ENCODE measurements at regions not wholly inside any gene's neighbourhood (a gene's known extent, or its start where the extent isn't known, plus 50 kb on each side); places are given as distances from the start of the nearest gene placed in this dataset.

- TF ChIP-seq EP300 (conservative IDR thresholded peaks at IDR 0.05; ENCODE audit: poor library complexity, severe bottlenecking) (no peak), REST (IDR thresholded peaks at IDR 0.05; ENCODE audit: borderline replicate concordance) (no peak), RAD21 (conservative IDR thresholded peaks at IDR 0.05) (no peak), EZH2 (IDR thresholded peaks at IDR 0.05; ENCODE audit: borderline replicate concordance, insufficient read depth, low read length, poor library complexity, severe bottlenecking) (no peak), MXI1 (conservative IDR thresholded peaks at IDR 0.05; ENCODE audit: poor library complexity, severe bottlenecking) (no peak), CTCF (IDR thresholded peaks at IDR 0.05; ENCODE audit: poor library complexity, severe bottlenecking) (no peak), POLR2AphosphoS5 (IDR thresholded peaks at IDR 0.05) (no peak), SMC3 (conservative IDR thresholded peaks at IDR 0.05; ENCODE audit: poor library complexity) (no peak), TAF1 (IDR thresholded peaks at IDR 0.05; ENCODE audit: low read depth) (no peak)
- Histone ChIP-seq H3K4me2 (ENCODE audit: low read length) (no peak overlapping the region), H3K27me3 (ENCODE audit: insufficient read depth, low read depth, low read length) (no peaks in the 10 kb centered on the region), H3K27ac (ENCODE audit: low read length) (no peak overlapping the region), H2AFZ (ENCODE audit: low read depth, low read length) (no peak overlapping the region), H3K9me2 (ENCODE audit: insufficient read depth, low read length) (no peaks in the 10 kb centered on the region), H3K9me3 (ENCODE audit: low read length) (no peaks in the 10 kb centered on the region), H3K79me2 (replicated peaks; ENCODE audit: insufficient read depth, low read length) (no peaks in the 10 kb centered on the region), H3F3A (ENCODE audit: insufficient read depth, low read length, poor library complexity, severe bottlenecking) (no peaks in the 10 kb centered on the region), H3K9ac (ENCODE audit: low read length) (no peak overlapping the region), H3K36me3 (ENCODE audit: insufficient read depth, low read length) (no peaks in the 10 kb centered on the region), H3K4me3 (ENCODE audit: low read length) (no peak overlapping the region), H4K20me1 (ENCODE audit: insufficient read depth) (no peaks in the 10 kb centered on the region)
Observed at GRCh38 chr7:41459623-41460261, 243.1 kb downstream of the INHBA start.

- Histone ChIP-seq H4K20me1 (ENCODE audit: insufficient read depth) (no peaks in the 10 kb centered on the region), H3K9ac (ENCODE audit: low read length) (no peak overlapping the region), H3K4me3 (ENCODE audit: low read length) (no peak overlapping the region), H2AFZ (ENCODE audit: low read depth, low read length) (no peak overlapping the region), H3K4me2 (ENCODE audit: low read length) (no peak overlapping the region), H3K79me2 (replicated peaks; ENCODE audit: insufficient read depth, low read length) (no peaks in the 10 kb centered on the region), H3K9me2 (ENCODE audit: insufficient read depth, low read length) (no peaks in the 10 kb centered on the region), H3K9me3 (ENCODE audit: low read length) (no peaks in the 10 kb centered on the region), H3K27ac (ENCODE audit: low read length) (no peak overlapping the region), H3K27me3 (ENCODE audit: insufficient read depth, low read depth, low read length) (no peaks in the 10 kb centered on the region), H3F3A (ENCODE audit: insufficient read depth, low read length, poor library complexity, severe bottlenecking) (no peaks in the 10 kb centered on the region), H3K36me3 (ENCODE audit: insufficient read depth, low read length) (no peaks in the 10 kb centered on the region)
- TF ChIP-seq CTCF (IDR thresholded peaks at IDR 0.05; ENCODE audit: poor library complexity, severe bottlenecking) (no peak), SMC3 (conservative IDR thresholded peaks at IDR 0.05; ENCODE audit: poor library complexity) (no peak), EP300 (conservative IDR thresholded peaks at IDR 0.05; ENCODE audit: poor library complexity, severe bottlenecking) (no peak), EZH2 (IDR thresholded peaks at IDR 0.05; ENCODE audit: borderline replicate concordance, insufficient read depth, low read length, poor library complexity, severe bottlenecking) (no peak), REST (IDR thresholded peaks at IDR 0.05; ENCODE audit: borderline replicate concordance) (no peak), TAF1 (IDR thresholded peaks at IDR 0.05; ENCODE audit: low read depth) (no peak), RAD21 (conservative IDR thresholded peaks at IDR 0.05) (no peak), MXI1 (conservative IDR thresholded peaks at IDR 0.05; ENCODE audit: poor library complexity, severe bottlenecking) (no peak), POLR2AphosphoS5 (IDR thresholded peaks at IDR 0.05) (no peak)
Observed at GRCh38 chr7:41459183-41459582, 243.7 kb downstream of the INHBA start.

Data from neural cell (in vitro differentiated cells).